ENCODE measurements at regions not wholly inside any gene's neighbourhood (a gene's known extent, or its start where the extent isn't known, plus 50 kb on each side); places are given as distances from the start of the nearest gene placed in this dataset.

DNA sequence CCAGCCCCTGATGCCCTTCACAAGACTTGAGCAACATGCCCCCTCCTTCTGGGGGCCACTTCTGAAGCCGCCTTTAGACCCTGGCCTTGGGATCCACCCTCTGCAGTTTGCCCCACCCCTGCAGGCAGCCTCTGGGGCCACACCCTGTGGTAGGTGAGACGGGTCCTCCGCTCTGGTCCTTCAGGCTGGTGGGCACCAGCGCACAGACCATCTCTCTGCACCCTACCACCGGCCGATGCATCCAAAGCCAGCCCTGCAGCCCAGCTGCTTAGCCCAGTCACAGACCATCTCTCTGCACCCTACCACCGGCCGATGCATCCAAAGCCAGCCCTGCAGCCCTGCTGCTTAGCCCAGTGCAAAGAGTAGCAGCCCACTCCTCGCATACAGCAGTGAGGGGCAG, 159.3 kb upstream of the ECI2 start:
- peaks cover 2% of the 10 kb centered on the region for H3K79me1 ChIP-seq (ENCODE audit: low read length)
- no peak for DNase-seq
- no peak overlapping the region for H2AFZ ChIP-seq (ENCODE audit: insufficient read depth, low read length, poor library complexity)
- H2BK5ac ChIP-seq (ENCODE audit: low read depth, low read length, poor library complexity): no peak overlapping the region
- H3K4me2 ChIP-seq (ENCODE audit: low read length): no peak overlapping the region
- peak overlapping the region; percentile 17 for H4K8ac ChIP-seq (ENCODE audit: low read depth, low read length)
- no peaks in the 10 kb centered on the region for H3K79me2 ChIP-seq (ENCODE audit: control insufficient read depth, insufficient read depth, low read length, poor library complexity)
- no peak overlapping the region for H3K9ac ChIP-seq (ENCODE audit: low read length)
- no peak overlapping the region for H2BK120ac ChIP-seq (ENCODE audit: insufficient read depth, low read length, poor library complexity)
- H2AK5ac ChIP-seq (ENCODE audit: low read length): no peak overlapping the region
- H3K9me3 ChIP-seq (ENCODE audit: insufficient read depth, low read depth, low read length): no peaks in the 10 kb centered on the region
- peaks cover 8 to 20% of the 10 kb centered on the region in 2 experiments for H3K4me1 ChIP-seq (ENCODE audit: control insufficient read depth in 1 of 2, insufficient read depth in 2 of 2, low read length in 2 of 2)
- H3K18ac ChIP-seq (ENCODE audit: low read length): no peak overlapping the region
- no peak overlapping the region for H3K27ac ChIP-seq (ENCODE audit: low read depth, low read length)
- H4K91ac ChIP-seq (ENCODE audit: low read depth, low read length): no peak overlapping the region
- H3K4ac ChIP-seq (ENCODE audit: low read depth, low read length): no peak overlapping the region
- no peak overlapping the region for H3K14ac ChIP-seq (ENCODE audit: low read length)
- H3K36me3 ChIP-seq (ENCODE audit: control insufficient read depth in 1 of 2, insufficient read depth in 2 of 2, low read length in 2 of 2): peaks cover 3% of the 10 kb centered on the region in 2 experiments
- no peaks in the 10 kb centered on the region for H3K27me3 ChIP-seq (ENCODE audit: insufficient read depth, low read length)
- no peak overlapping the region for H3K23ac ChIP-seq (ENCODE audit: low read length)
- no peak overlapping the region for H3K4me3 ChIP-seq (ENCODE audit: low read depth, low read length)
- no peak overlapping the region for H2BK12ac ChIP-seq (ENCODE audit: low read length)
- WGBS (ENCODE audit: extremely low coverage, insufficient coverage, insufficient read length): no CpG with 5 or more reads among the region's 9 CpGs
- H4K12ac ChIP-seq (ENCODE audit: low read depth, low read length): no peak overlapping the region

DNA sequence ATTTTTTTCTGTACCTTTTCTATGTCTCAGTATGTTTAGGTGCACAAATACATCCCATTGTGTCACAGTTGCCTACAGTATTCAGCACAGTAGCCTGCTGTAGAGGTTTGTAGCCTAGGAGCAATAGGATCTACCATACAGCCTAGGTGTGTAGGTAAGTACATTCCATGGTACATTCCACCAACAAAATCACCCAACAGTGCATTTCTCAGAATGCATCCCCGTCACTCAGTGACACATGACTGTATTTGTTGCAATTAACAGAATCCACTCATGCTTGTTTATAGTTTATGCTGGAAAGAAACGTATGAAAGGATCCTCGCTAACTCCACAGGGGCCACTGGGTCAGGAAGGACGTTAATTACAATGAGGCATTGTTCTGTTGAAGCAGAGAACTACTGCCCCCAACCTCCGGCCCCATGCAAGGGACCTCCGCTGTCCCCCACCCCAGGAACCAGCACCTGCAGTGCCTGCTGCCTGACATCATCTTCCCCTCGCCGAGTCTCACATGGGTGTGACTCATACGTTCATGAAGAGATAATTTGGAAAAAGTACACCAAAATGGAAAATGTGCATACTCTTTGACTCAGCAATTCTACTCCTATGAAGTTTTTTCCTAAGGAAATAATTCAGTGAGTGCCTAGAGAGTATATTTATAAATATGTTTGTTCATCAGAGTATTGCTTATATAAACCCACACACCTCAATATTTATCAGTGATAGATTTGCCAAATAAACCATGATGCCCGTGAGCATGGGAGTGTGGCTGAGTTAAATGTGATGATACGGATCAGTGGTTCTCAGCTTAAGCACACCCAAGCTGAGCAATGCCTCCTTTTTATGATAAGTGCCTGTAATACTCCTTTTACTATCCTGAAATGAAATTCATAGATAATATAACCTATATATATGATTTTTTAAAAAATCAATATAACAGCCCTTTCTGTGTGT, 156.4 kb upstream of the ECI2 start:
- peak; percentile 72 to 86 for DNase-seq
- Histone ChIP-seq H4K12ac (ENCODE audit: low read depth, low read length) (no peak overlapping the region), H3K36me3 (ENCODE audit: control insufficient read depth in 1 of 2, insufficient read depth in 2 of 2, low read length in 2 of 2) (no peaks in the 10 kb centered on the region), H3K9me3 (ENCODE audit: insufficient read depth, low read depth, low read length) (no peaks in the 10 kb centered on the region), H4K8ac (ENCODE audit: low read depth, low read length) (no peak overlapping the region), H4K91ac (ENCODE audit: low read depth, low read length) (no peak overlapping the region), H3K4me1 (ENCODE audit: control insufficient read depth in 1 of 2, insufficient read depth in 2 of 2, low read length in 2 of 2) (peaks cover 5 to 10% of the 10 kb centered on the region in 2 experiments), H2BK12ac (ENCODE audit: low read length) (no peak overlapping the region), H3K4ac (ENCODE audit: low read depth, low read length) (no peak overlapping the region), H3K9ac (ENCODE audit: low read length) (no peak overlapping the region), H3K14ac (ENCODE audit: low read length) (no peak overlapping the region), H3K27ac (ENCODE audit: low read depth, low read length) (no peak overlapping the region), H2BK120ac (ENCODE audit: insufficient read depth, low read length, poor library complexity) (no peak overlapping the region), H2AK5ac (ENCODE audit: low read length) (no peak overlapping the region), H3K27me3 (ENCODE audit: insufficient read depth, low read length) (no peaks in the 10 kb centered on the region), H3K18ac (ENCODE audit: low read length) (no peak overlapping the region), H3K23ac (ENCODE audit: low read length) (no peak overlapping the region), H3K79me1 (ENCODE audit: low read length) (peaks cover 2% of the 10 kb centered on the region), H3K79me2 (ENCODE audit: control insufficient read depth, insufficient read depth, low read length, poor library complexity) (no peaks in the 10 kb centered on the region), H2BK5ac (ENCODE audit: low read depth, low read length, poor library complexity) (no peak overlapping the region), H3K4me2 (ENCODE audit: low read length) (no peak overlapping the region), H2AFZ (ENCODE audit: insufficient read depth, low read length, poor library complexity) (no peak overlapping the region), H3K4me3 (ENCODE audit: low read depth, low read length) (no peak overlapping the region)
- no CpG with 5 or more reads among the region's 11 CpGs for WGBS (ENCODE audit: extremely low coverage, insufficient coverage, insufficient read length)

DNA sequence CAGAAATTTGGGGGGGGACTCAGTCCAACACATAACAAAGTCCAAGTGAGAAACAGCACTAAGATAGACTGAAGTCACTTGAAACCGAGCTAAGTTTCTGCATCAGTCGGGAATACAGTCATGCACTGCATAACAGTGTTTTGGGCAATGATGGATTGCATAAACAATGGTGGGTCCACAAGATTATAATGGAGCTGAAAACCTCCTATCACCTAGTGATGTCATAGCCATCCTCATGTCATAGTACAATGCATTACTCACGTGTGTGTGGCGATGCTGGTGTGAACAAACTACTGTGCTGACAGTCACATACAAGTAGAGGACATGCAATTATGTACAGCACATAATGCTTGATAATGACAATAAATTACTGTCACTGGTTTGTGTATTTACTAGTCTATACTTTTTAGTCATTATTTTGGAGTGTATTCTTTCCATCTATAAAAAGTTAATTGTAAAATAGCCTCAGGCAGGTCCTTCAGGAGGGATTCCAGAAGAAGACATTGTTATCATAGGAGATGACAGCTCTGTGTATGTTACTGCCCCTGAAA, 154.5 kb upstream of the ECI2 start:
- Histone ChIP-seq H2BK12ac (ENCODE audit: low read length) (no peak overlapping the region), H4K91ac (ENCODE audit: low read depth, low read length) (no peak overlapping the region), H3K4me2 (ENCODE audit: low read length) (no peak overlapping the region), H2AFZ (ENCODE audit: insufficient read depth, low read length, poor library complexity) (no peak overlapping the region), H3K4me1 (ENCODE audit: control insufficient read depth in 1 of 2, insufficient read depth in 2 of 2, low read length in 2 of 2) (peaks cover 3 to 4% of the 10 kb centered on the region in 2 experiments), H3K27me3 (ENCODE audit: insufficient read depth, low read length) (no peaks in the 10 kb centered on the region), H4K12ac (ENCODE audit: low read depth, low read length) (no peak overlapping the region), H3K4me3 (ENCODE audit: low read depth, low read length) (no peak overlapping the region), H3K9ac (ENCODE audit: low read length) (no peak overlapping the region), H3K9me3 (ENCODE audit: insufficient read depth, low read depth, low read length) (no peaks in the 10 kb centered on the region), H2BK5ac (ENCODE audit: low read depth, low read length, poor library complexity) (no peak overlapping the region), H3K36me3 (ENCODE audit: control insufficient read depth in 1 of 2, insufficient read depth in 2 of 2, low read length in 2 of 2) (no peaks in the 10 kb centered on the region), H3K27ac (ENCODE audit: low read depth, low read length) (no peak overlapping the region), H3K23ac (ENCODE audit: low read length) (no peak overlapping the region), H2BK120ac (ENCODE audit: insufficient read depth, low read length, poor library complexity) (no peak overlapping the region), H3K79me2 (ENCODE audit: control insufficient read depth, insufficient read depth, low read length, poor library complexity) (no peaks in the 10 kb centered on the region), H3K18ac (ENCODE audit: low read length) (no peak overlapping the region), H4K8ac (ENCODE audit: low read depth, low read length) (no peak overlapping the region), H3K14ac (ENCODE audit: low read length) (no peak overlapping the region), H2AK5ac (ENCODE audit: low read length) (no peak overlapping the region), H3K4ac (ENCODE audit: low read depth, low read length) (no peak overlapping the region), H3K79me1 (ENCODE audit: low read length) (peaks cover 2% of the 10 kb centered on the region)
- no peak for DNase-seq
- no CpG with 5 or more reads among the region's 4 CpGs for WGBS (ENCODE audit: extremely low coverage, insufficient coverage, insufficient read length)

DNA sequence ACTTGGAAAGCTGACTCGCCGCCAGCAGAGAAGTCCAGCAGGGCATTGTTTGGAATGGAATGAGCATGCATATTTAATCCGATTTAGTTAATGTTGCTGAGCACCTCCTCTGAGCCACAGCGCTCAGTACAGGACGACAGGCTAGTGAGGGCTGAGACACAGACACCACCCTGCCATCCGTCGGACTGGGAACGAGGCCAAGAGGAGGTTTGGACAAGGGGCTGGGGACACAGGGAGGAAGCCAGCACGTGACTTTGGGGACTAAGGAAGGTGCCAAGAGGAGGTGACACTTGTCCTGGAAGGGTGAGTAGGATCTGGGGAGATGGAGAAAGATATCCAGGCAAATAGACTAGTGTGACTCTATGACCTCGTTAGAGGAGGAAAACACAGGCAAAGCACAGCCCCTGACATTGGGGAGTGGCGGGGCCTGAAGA, 152.5 kb upstream of the ECI2 start:
- no peaks in the 10 kb centered on the region for H3K79me1 ChIP-seq (ENCODE audit: low read length)
- WGBS (ENCODE audit: extremely low coverage, insufficient coverage, insufficient read length): no CpG with 5 or more reads among the region's 11 CpGs
- H4K8ac ChIP-seq (ENCODE audit: low read depth, low read length): no peak overlapping the region
- H2BK5ac ChIP-seq (ENCODE audit: low read depth, low read length, poor library complexity): no peak overlapping the region
- no peak overlapping the region for H3K27ac ChIP-seq (ENCODE audit: low read depth, low read length)
- H3K18ac ChIP-seq (ENCODE audit: low read length): no peak overlapping the region
- H3K23ac ChIP-seq (ENCODE audit: low read length): no peak overlapping the region
- H3K9me3 ChIP-seq (ENCODE audit: insufficient read depth, low read depth, low read length): no peaks in the 10 kb centered on the region
- H3K4me2 ChIP-seq (ENCODE audit: low read length): no peak overlapping the region
- no peak overlapping the region for H2AK5ac ChIP-seq (ENCODE audit: low read length)
- H4K12ac ChIP-seq (ENCODE audit: low read depth, low read length): no peak overlapping the region
- H3K4me3 ChIP-seq (ENCODE audit: low read depth, low read length): no peak overlapping the region
- no peaks in the 10 kb centered on the region for H3K36me3 ChIP-seq (ENCODE audit: control insufficient read depth in 1 of 2, insufficient read depth in 2 of 2, low read length in 2 of 2)
- H2AFZ ChIP-seq (ENCODE audit: insufficient read depth, low read length, poor library complexity): no peak overlapping the region
- H3K4me1 ChIP-seq (ENCODE audit: control insufficient read depth in 1 of 2, insufficient read depth in 2 of 2, low read length in 2 of 2): peaks cover 5 to 6% of the 10 kb centered on the region in 2 experiments
- no peak for DNase-seq
- H3K9ac ChIP-seq (ENCODE audit: low read length): no peak overlapping the region
- H4K91ac ChIP-seq (ENCODE audit: low read depth, low read length): no peak overlapping the region
- H2BK12ac ChIP-seq (ENCODE audit: low read length): no peak overlapping the region
- H3K27me3 ChIP-seq (ENCODE audit: insufficient read depth, low read length): no peaks in the 10 kb centered on the region
- H3K14ac ChIP-seq (ENCODE audit: low read length): no peak overlapping the region
- H3K79me2 ChIP-seq (ENCODE audit: control insufficient read depth, insufficient read depth, low read length, poor library complexity): no peaks in the 10 kb centered on the region
- no peak overlapping the region for H2BK120ac ChIP-seq (ENCODE audit: insufficient read depth, low read length, poor library complexity)
- H3K4ac ChIP-seq (ENCODE audit: low read depth, low read length): no peak overlapping the region
